Natural killer cell (primary cell): ENCODE measurements at regions not wholly inside any gene's neighbourhood (a gene's known extent, or its start where the extent isn't known, plus 50 kb on each side); places are given as distances from the start of the nearest gene placed in this dataset.
A peak's percentile ranks its signal among the peaks of the same experiment; 100 is the strongest.

ENCODE experiments used
- ATAC-seq, 3 donors: fragments of 150-1000 bp in 2 of 3; fragments of 200-7000 bp in 1 of 3; cut with Tn5 transposase; 1 replicate in 1 of 3; 2 replicates in 2 of 3; pipeline ENCODE4 v1.10.0; 2021; ENCODE audit warnings: mild to moderate bottlenecking in 2 of 3, moderate library complexity in 2 of 3
- DNase-seq, 2 donors: peaks; one replicate each; pipeline versions ENCODE4 v3.0.0 to v3.0.0-alpha.2; 2013 to 2021; ENCODE audit warnings: mixed read lengths in 1 of 2
- H3K27ac ChIP-seq: one replicate; pipeline ENCODE4 v1.5.1; 2013; ENCODE audit warnings: mild to moderate bottlenecking, low read length
- H3K27me3 ChIP-seq: one replicate; pipeline ENCODE4 v1.6.1; 2013; ENCODE audit warnings: low read length; ENCODE audit not compliant: control insufficient read depth, insufficient read depth
- H3K36me3 ChIP-seq: one replicate; pipeline ENCODE4 v1.6.1; 2013; ENCODE audit warnings: low read length; ENCODE audit not compliant: control insufficient read depth, insufficient read depth
- H3K4me1 ChIP-seq: one replicate; pipeline ENCODE4 v1.6.1; 2013; ENCODE audit warnings: low read length; ENCODE audit not compliant: control insufficient read depth, insufficient read depth
- H3K4me3 ChIP-seq: one replicate; pipeline ENCODE4 v1.5.1; 2013; ENCODE audit warnings: low read length
- H3K9me3 ChIP-seq: one replicate; pipeline ENCODE4 v1.6.1; 2013; ENCODE audit warnings: low read length; ENCODE audit not compliant: control insufficient read depth, insufficient read depth
- H3K27ac Mint-ChIP-seq, 2 donors: one replicate each; pipeline ENCODE4 v1.8.0; 2022; ENCODE audit warnings: mild to moderate bottlenecking in 2 of 2, mixed read lengths in 2 of 2, moderate library complexity in 1 of 2
- H3K27me3 Mint-ChIP-seq, 2 donors: one replicate each; pipeline ENCODE4 v1.8.0; 2022; ENCODE audit warnings: low read depth in 2 of 2, mixed read lengths in 2 of 2
- H3K36me3 Mint-ChIP-seq: one replicate; pipeline ENCODE4 v1.8.0; 2022; ENCODE audit warnings: mixed read lengths
- H3K4me1 Mint-ChIP-seq, 2 donors: one replicate each; pipeline ENCODE4 v1.8.0; 2022; ENCODE audit warnings: mixed read lengths in 2 of 2
- H3K4me3 Mint-ChIP-seq: one replicate; pipeline ENCODE4 v1.8.0; 2022; ENCODE audit warnings: mild to moderate bottlenecking, moderate library complexity, mixed read lengths
- H3K9me3 Mint-ChIP-seq, 2 donors: one replicate each; pipeline ENCODE4 v1.8.0; 2022; ENCODE audit warnings: mixed read lengths in 2 of 2
- WGBS: methylation state at CpG from one replicate; pipeline ENCODE4 v1.1.7; 2013; ENCODE audit warnings: missing lambda C conversion rate; ENCODE audit not compliant: insufficient coverage; 5-methylcytosine and 5-hydroxymethylcytosine counted together
- intact Hi-C: fragments of 100-400 bp; cut with micrococcal nuclease; formaldehyde crosslinking; loops from one replicate; pipeline ENCODE4 v1.14.2; 2022
- TF ChIP-seq, protein P1 (sequence below): fragments of 200-600 bp; IDR thresholded peaks from one replicate; pipeline ENCODE4 v1.8.0; 2022; ENCODE audit warnings: antibody characterized with exemption

DNA sequence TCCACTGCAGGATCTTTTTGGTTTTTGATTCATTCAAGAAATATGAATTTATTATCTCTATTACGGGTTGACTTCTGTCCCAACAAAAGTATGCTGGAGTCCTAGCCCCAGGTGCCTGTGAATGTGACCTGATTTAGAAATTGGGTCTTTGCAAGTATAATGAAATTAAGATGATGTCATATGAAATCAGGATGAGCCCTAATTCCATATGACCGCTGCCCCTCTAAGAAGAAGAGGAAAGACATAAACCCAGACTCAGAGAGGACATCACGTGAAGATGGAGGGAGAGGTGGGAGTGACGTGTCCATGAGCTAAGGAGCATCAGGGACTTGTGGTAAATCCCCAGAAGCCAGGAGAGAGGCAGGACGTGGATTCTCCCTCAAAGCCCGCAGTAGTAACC, 287.1 kb downstream of the LPIN1 start:
- Histone ChIP-seq H3K27me3 (peaks cover 12% of the 10 kb centered on the region), H3K27ac (no peak overlapping the region), H3K4me3 (no peak overlapping the region), H3K4me1 (peaks cover 20% of the 10 kb centered on the region), H3K36me3 (no peaks in the 10 kb centered on the region), H3K9me3 (peaks cover 3% of the 10 kb centered on the region)
- WGBS, result 92% methylated on average over 6 of the region's 6 CpGs
- TF ChIP-seq, protein P1, sequence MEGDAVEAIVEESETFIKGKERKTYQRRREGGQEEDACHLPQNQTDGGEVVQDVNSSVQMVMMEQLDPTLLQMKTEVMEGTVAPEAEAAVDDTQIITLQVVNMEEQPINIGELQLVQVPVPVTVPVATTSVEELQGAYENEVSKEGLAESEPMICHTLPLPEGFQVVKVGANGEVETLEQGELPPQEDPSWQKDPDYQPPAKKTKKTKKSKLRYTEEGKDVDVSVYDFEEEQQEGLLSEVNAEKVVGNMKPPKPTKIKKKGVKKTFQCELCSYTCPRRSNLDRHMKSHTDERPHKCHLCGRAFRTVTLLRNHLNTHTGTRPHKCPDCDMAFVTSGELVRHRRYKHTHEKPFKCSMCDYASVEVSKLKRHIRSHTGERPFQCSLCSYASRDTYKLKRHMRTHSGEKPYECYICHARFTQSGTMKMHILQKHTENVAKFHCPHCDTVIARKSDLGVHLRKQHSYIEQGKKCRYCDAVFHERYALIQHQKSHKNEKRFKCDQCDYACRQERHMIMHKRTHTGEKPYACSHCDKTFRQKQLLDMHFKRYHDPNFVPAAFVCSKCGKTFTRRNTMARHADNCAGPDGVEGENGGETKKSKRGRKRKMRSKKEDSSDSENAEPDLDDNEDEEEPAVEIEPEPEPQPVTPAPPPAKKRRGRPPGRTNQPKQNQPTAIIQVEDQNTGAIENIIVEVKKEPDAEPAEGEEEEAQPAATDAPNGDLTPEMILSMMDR, result no peak
- no peaks in the 10 kb centered on the region for H3K36me3 Mint-ChIP-seq
- H3K4me1 Mint-ChIP-seq, result peaks cover 46 to 56% of the 10 kb centered on the region in 2 donors
- H3K27ac Mint-ChIP-seq, result no peak overlapping the region
- no peak overlapping the region for H3K4me3 Mint-ChIP-seq
- intact Hi-C loops, result no loop called here
- DNase-seq, result no peak
- peaks cover 29 to 56% of the 10 kb centered on the region in 2 donors for H3K27me3 Mint-ChIP-seq
- no peak for ATAC-seq
- no peaks in the 10 kb centered on the region for H3K9me3 Mint-ChIP-seq

DNA sequence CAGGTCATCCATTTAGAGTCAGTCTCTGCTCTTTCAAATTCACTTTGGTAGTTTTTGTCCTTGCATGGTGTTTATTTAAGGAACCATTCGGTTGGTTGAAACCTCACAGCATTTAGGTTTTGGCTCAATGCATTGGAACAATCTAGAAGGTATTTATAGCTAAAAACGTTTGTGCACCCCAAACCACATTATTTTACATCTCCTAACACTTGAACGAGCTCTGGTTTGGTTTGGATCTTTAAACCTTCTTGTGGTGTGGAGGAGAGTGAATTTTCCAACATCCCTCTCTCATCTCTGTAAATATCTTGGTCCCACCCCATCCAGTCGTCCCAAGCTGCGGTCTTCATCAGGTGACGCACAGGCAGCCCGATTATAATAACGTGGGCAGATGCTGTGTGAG, 287.9 kb downstream of the LPIN1 start:
- H3K4me3 Mint-ChIP-seq, result no peak overlapping the region
- peaks cover 6% of the 10 kb centered on the region for H3K9me3 ChIP-seq
- WGBS, result 43% methylated on average over 5 of the region's 8 CpGs
- no peak for DNase-seq
- no peaks in the 10 kb centered on the region for H3K36me3 Mint-ChIP-seq
- peaks cover 12% of the 10 kb centered on the region for H3K27me3 ChIP-seq
- peak overlapping the region; percentile 18 for H3K27ac ChIP-seq
- H3K4me1 Mint-ChIP-seq, result peaks cover 46 to 65% of the 10 kb centered on the region in 2 donors
- no peak for ATAC-seq
- H3K27me3 Mint-ChIP-seq, result peaks cover 29 to 64% of the 10 kb centered on the region in 2 donors
- no peaks in the 10 kb centered on the region for H3K36me3 ChIP-seq
- peaks cover 20% of the 10 kb centered on the region for H3K4me1 ChIP-seq
- no peak overlapping the region for H3K4me3 ChIP-seq
- intact Hi-C loops, result no loop called here
- TF ChIP-seq, protein P1, result no peak
- H3K9me3 Mint-ChIP-seq, result no peaks in the 10 kb centered on the region
- H3K27ac Mint-ChIP-seq, result no peak overlapping the region

DNA sequence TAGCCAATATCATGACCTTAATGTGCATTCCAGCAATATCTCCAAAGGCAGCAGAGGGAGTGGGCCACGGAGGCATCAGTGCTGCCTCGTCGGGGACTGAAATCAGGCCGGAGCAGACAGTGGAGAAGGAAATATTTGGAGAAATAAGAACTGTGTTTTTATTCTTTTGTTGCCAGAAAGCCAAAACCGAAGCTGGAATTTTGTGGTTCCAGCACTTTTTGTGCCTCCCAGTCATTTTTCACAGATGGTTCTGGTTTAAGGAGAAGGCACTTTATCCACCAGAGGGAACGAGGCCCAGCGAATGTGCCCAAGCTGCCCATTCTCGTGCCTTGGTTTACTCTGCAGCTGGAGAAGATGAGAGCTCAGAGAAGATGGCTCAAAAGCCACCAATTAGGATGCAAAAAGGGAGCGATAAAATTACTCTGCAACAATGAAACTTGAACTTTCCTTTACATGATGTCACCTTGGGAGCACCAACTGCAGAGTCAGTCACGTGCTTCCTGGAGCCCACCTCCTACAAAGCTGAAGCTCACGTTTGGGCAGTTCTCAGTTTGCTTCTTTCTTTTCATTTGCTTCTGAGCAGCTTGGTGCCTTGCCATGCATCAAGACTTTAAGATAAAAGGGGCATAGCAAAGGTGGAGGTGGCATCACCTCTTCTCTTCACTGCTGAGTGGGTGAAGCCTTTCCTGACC, 288.7 kb downstream of the LPIN1 start:
- Mint-ChIP-seq H3K27me3 (peaks cover 29 to 63% of the 10 kb centered on the region in 2 donors), H3K4me1 (peaks cover 46 to 73% of the 10 kb centered on the region in 2 donors), H3K9me3 (no peaks in the 10 kb centered on the region), H3K36me3 (no peaks in the 10 kb centered on the region), H3K4me3 (peak overlapping the region; percentile 21), H3K27ac (no peak overlapping the region)
- ATAC-seq (no peak), DNase-seq (no peak)
- Histone ChIP-seq H3K9me3 (peaks cover 11% of the 10 kb centered on the region), H3K4me3 (no peak overlapping the region), H3K36me3 (no peaks in the 10 kb centered on the region), H3K27me3 (peaks cover 12% of the 10 kb centered on the region), H3K4me1 (peaks cover 20% of the 10 kb centered on the region), H3K27ac (no peak overlapping the region)
- TF ChIP-seq, protein P1, result no peak
- 78% methylated on average over 11 of the region's 11 CpGs for WGBS
- intact Hi-C loops, result no loop called here
